ENCODE measurements at regions not wholly inside any gene's neighbourhood (a gene's known extent, or its start where the extent isn't known, plus 50 kb on each side); places are given as distances from the start of the nearest gene placed in this dataset.
"Not testable (repeated sequence)": the region's sequence is repeated elsewhere in the genome, so short reads cannot be mapped to it uniquely, and the experiment has no call there.

GRCh38 chr2:114368705-114369104 lies 73.7 kb upstream of the DPP10 start:
- TF ChIP-seq CTCF (IDR thresholded peaks at IDR 0.05): no peak
- intact Hi-C loops (cut with DNase I): no loop called here
- Histone ChIP-seq H3K4me3 (no peak overlapping the region), H3K27me3 (no peaks in the 10 kb centered on the region), H3K27ac (no peak overlapping the region), H3K36me3 (no peaks in the 10 kb centered on the region), H3K4me1 (no peaks in the 10 kb centered on the region), H3K9me3 (peaks cover 21% of the 10 kb centered on the region)
- DNase-seq (no peak), ATAC-seq (no peak)

- H3K9me3 ChIP-seq: peaks cover 21% of the 10 kb centered on the region
- H3K4me3 ChIP-seq; H3K4me1 ChIP-seq; H3K36me3 ChIP-seq; H3K27me3 ChIP-seq; H3K27ac ChIP-seq; intact Hi-C loops (cut with DNase I); DNase-seq; ATAC-seq: not testable (repeated sequence)
Observed at GRCh38 chr2:114371721-114372120, 70.7 kb upstream of the DPP10 start.

GRCh38 chr2:114373591-114373990 lies 68.8 kb upstream of the DPP10 start:
- no peak for DNase-seq
- no peak for ATAC-seq
- Histone ChIP-seq H3K36me3 (no peaks in the 10 kb centered on the region), H3K4me1 (no peaks in the 10 kb centered on the region), H3K4me3 (no peak overlapping the region), H3K27me3 (no peaks in the 10 kb centered on the region), H3K9me3 (peaks cover 19% of the 10 kb centered on the region), H3K27ac (no peak overlapping the region)
- intact Hi-C loops (cut with DNase I): no loop called here
- no peak for TF ChIP-seq CTCF (IDR thresholded peaks at IDR 0.05)

- intact Hi-C loops (cut with DNase I): no loop called here
- no peaks in the 10 kb centered on the region for H3K4me1 ChIP-seq
- no peaks in the 10 kb centered on the region for H3K36me3 ChIP-seq
- no peaks in the 10 kb centered on the region for H3K9me3 ChIP-seq
- ATAC-seq (no peak), DNase-seq (no peak)
- no peak overlapping the region for H3K27ac ChIP-seq
- no peak overlapping the region for H3K4me3 ChIP-seq
- no peaks in the 10 kb centered on the region for H3K27me3 ChIP-seq
- TF ChIP-seq CTCF (IDR thresholded peaks at IDR 0.05): no peak
Observed at GRCh38 chr2:114384441-114384840, 58.0 kb upstream of the DPP10 start.

GRCh38 chr2:114389021-114389420 lies 53.4 kb upstream of the DPP10 start:
- H3K27ac ChIP-seq: no peak overlapping the region
- TF ChIP-seq CTCF (IDR thresholded peaks at IDR 0.05): no peak
- no peaks in the 10 kb centered on the region for H3K36me3 ChIP-seq
- no peaks in the 10 kb centered on the region for H3K4me1 ChIP-seq
- intact Hi-C loops (cut with DNase I): no loop called here
- no peak for DNase-seq
- no peaks in the 10 kb centered on the region for H3K27me3 ChIP-seq
- H3K4me3 ChIP-seq: no peak overlapping the region
- no peak for ATAC-seq
- H3K9me3 ChIP-seq: no peaks in the 10 kb centered on the region
